Erythroblast (primary cell): ENCODE measurements at regions not wholly inside any gene's neighbourhood (a gene's known extent, or its start where the extent isn't known, plus 50 kb on each side); places are given as distances from the start of the nearest gene placed in this dataset.

Experiments used
- GATA1 ChIP-seq: IDR thresholded peaks from 2 replicates; pipeline ENCODE4 v1.6.1; 2011; ENCODE audit warnings: low read depth, mild to moderate bottlenecking, control low read depth, low read length, moderate library complexity
- POLR2A ChIP-seq: IDR thresholded peaks from 2 replicates; pipeline ENCODE4 v1.6.1; 2011; ENCODE audit warnings: mild to moderate bottlenecking, low read length

- TF ChIP-seq POLR2A: no peak
- no peak for TF ChIP-seq GATA1
These were observed 124.1 kb downstream of the OMA1 start for GRCh38 chr1:58422436-58422835.
